ENCODE measurements at regions not wholly inside any gene's neighbourhood (a gene's known extent, or its start where the extent isn't known, plus 50 kb on each side); places are given as distances from the start of the nearest gene placed in this dataset.

DNA sequence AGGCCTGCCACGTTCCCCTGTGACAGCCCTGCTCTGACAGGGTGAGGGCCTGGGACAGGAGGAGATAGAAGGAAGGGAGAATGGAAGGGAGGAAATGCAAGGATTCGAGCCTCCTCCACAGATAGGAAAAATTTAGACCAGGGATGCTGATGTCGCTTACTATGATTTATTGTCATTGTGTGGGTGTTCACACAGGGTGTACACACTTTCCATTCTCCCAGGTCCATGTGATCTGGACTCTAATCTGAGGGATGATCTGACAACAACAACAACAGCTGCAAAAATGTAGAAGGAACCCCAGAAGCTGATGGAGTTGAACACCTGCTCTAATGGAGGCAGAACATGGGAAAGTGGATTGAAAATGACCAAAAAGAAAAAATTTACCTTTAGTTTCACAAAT, 231.7 kb upstream of the TNP1 start:
- TF ChIP-seq FOXK2 (IDR thresholded peaks at IDR 0.05): no peak
- TF ChIP-seq CTBP1 (IDR thresholded peaks at IDR 0.05; ENCODE audit: borderline replicate concordance): no peak
- no peak for TF ChIP-seq FOXM1 (IDR thresholded peaks at IDR 0.05; ENCODE audit: borderline replicate concordance)
- TF ChIP-seq HDGF (IDR thresholded peaks at IDR 0.05; ENCODE audit: borderline replicate concordance): no peak

Measured in HEK293T (cell line).